MCF 10A (cell line): ENCODE measurements at regions not wholly inside any gene's neighbourhood (a gene's known extent, or its start where the extent isn't known, plus 50 kb on each side); places are given as distances from the start of the nearest gene placed in this dataset.

Source experiments
- BruUV-seq: library from RNA; stranded (reverse); fragments of 400-500 nt; replicated peaks from 2 replicates; lab custom pipeline; 2021; lab: Mats Ljungman, UMichigan
- CTCF ChIA-PET: fragments of 300-600 bp; sonication (Branson Sonifier 250); formaldehyde crosslinking; extraction: SDS; loops from one replicate; lab custom pipeline; 2021; ENCODE audit warnings: antibody characterized with exemption, inconsistent platforms; lab: Yijun Ruan, JAX
- POLR2A ChIA-PET: fragments of 300-600, 350-650 bp; sonication (Branson Sonifier 250); formaldehyde crosslinking; extraction: SDS; loops from one replicate; lab custom pipeline; 2020; ENCODE audit warnings: antibody characterized with exemption, inconsistent platforms; lab: Yijun Ruan, JAX
- DNase-seq: peaks from one replicate; pipeline ENCODE4 v3.0.0-alpha.2; 2018; ENCODE audit not compliant: unreplicated experiment
- H3K27ac Mint-ChIP-seq: one replicate; pipeline ENCODE4 v1.8.0; 2022; ENCODE audit warnings: mild to moderate bottlenecking, low read depth, mixed read lengths; ENCODE audit not compliant: unreplicated experiment
- H3K27me3 Mint-ChIP-seq: one replicate; pipeline ENCODE4 v1.8.0; 2022; ENCODE audit warnings: mixed read lengths; ENCODE audit not compliant: insufficient read depth, unreplicated experiment
- H3K36me3 Mint-ChIP-seq: one replicate; pipeline ENCODE4 v1.8.0; 2022; ENCODE audit warnings: mild to moderate bottlenecking, moderate library complexity, mixed read lengths; ENCODE audit not compliant: insufficient read depth, unreplicated experiment
- H3K4me1 Mint-ChIP-seq: one replicate; pipeline ENCODE4 v1.8.0; 2022; ENCODE audit warnings: mixed read lengths; ENCODE audit not compliant: insufficient read depth, unreplicated experiment
- H3K4me3 Mint-ChIP-seq: one replicate; pipeline ENCODE4 v1.8.0; 2022; ENCODE audit warnings: mild to moderate bottlenecking, moderate library complexity, mixed read lengths; ENCODE audit not compliant: unreplicated experiment
- H3K9me3 Mint-ChIP-seq: one replicate; pipeline ENCODE4 v1.8.0; 2022; ENCODE audit warnings: mixed read lengths; ENCODE audit not compliant: unreplicated experiment
- intact Hi-C: fragments of 100-400 bp; cut with micrococcal nuclease; formaldehyde crosslinking; loops from 2 replicates; pipeline ENCODE4 v1.14.1; 2022
- TF ChIP-seq, protein P1 (sequence below): fragments of 200-600 bp; IDR thresholded peaks from one replicate; pipeline ENCODE4 v1.8.0; 2022; ENCODE audit warnings: antibody characterized with exemption, mild to moderate bottlenecking; ENCODE audit not compliant: unreplicated experiment

DNA sequence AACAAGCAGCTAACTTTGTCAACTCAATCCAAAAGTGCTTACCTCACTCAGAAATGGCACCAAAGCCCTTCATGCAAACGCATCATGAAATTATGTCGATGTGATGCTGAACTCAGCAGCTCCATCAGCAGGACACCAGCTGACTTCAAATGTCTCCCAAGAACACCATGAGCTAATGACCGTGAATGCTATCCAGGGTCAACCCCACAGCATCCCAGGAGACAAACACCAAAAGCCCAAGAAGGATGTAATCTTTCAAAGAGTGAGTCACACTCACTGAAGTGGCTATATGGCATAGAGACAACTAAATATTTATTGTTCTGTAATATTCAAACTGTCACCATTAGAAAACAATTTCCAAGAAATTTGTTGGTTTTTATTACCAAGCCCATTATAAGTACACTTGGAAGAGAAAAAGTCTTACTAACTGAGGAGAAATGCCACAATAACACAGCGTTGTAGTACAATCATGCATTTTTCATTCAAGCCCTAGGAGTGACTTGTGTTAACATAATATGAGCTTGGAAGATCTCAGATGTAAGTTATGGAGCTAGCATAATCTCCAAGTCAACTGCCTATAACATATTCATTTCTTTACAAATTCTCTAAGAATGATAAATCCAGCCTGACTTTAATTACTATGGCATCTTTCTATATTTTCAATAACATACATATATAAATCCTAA is 165.0 kb upstream of the CCDC68 start:
- no peaks in the 10 kb centered on the region for H3K4me1 Mint-ChIP-seq
- CTCF ChIA-PET: no interaction called here
- POLR2A ChIA-PET: no interaction called here
- intact Hi-C loops: no loop called here
- H3K4me3 Mint-ChIP-seq: no peak overlapping the region
- no peak overlapping the region for H3K27ac Mint-ChIP-seq
- TF ChIP-seq, protein P1, sequence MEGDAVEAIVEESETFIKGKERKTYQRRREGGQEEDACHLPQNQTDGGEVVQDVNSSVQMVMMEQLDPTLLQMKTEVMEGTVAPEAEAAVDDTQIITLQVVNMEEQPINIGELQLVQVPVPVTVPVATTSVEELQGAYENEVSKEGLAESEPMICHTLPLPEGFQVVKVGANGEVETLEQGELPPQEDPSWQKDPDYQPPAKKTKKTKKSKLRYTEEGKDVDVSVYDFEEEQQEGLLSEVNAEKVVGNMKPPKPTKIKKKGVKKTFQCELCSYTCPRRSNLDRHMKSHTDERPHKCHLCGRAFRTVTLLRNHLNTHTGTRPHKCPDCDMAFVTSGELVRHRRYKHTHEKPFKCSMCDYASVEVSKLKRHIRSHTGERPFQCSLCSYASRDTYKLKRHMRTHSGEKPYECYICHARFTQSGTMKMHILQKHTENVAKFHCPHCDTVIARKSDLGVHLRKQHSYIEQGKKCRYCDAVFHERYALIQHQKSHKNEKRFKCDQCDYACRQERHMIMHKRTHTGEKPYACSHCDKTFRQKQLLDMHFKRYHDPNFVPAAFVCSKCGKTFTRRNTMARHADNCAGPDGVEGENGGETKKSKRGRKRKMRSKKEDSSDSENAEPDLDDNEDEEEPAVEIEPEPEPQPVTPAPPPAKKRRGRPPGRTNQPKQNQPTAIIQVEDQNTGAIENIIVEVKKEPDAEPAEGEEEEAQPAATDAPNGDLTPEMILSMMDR: no peak
- no TSS peak for BruUV-seq
- no peak for DNase-seq
- H3K9me3 Mint-ChIP-seq: no peaks in the 10 kb centered on the region
- no peaks in the 10 kb centered on the region for H3K27me3 Mint-ChIP-seq
- no peaks in the 10 kb centered on the region for H3K36me3 Mint-ChIP-seq

DNA sequence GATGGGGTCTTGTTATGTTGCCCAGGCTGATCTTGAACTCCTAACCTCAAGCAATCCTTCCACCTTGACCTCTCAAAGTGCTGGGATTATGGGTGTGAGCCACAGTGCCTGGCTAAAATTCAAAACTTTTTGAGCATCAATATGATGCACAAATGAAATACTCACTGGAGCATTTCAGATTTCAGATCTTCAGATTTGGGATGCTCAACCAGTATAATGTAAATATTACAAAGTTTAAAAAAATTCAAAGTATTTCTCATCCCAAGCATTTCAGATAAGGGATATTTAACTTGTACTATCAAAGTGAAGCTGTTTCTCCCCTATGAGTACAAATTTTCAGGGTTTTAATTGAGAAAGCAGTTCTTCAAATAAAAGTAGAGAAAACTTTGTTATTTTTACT is 164.1 kb upstream of the CCDC68 start:
- BruUV-seq: no TSS peak
- no peaks in the 10 kb centered on the region for H3K27me3 Mint-ChIP-seq
- ChIA-PET POLR2A (no interaction called here), CTCF (no interaction called here)
- no peak for DNase-seq
- no peak overlapping the region for H3K4me3 Mint-ChIP-seq
- no peak overlapping the region for H3K27ac Mint-ChIP-seq
- intact Hi-C loops: no loop called here
- no peaks in the 10 kb centered on the region for H3K9me3 Mint-ChIP-seq
- no peaks in the 10 kb centered on the region for H3K4me1 Mint-ChIP-seq
- H3K36me3 Mint-ChIP-seq: no peaks in the 10 kb centered on the region
- TF ChIP-seq, protein P1: no peak

DNA sequence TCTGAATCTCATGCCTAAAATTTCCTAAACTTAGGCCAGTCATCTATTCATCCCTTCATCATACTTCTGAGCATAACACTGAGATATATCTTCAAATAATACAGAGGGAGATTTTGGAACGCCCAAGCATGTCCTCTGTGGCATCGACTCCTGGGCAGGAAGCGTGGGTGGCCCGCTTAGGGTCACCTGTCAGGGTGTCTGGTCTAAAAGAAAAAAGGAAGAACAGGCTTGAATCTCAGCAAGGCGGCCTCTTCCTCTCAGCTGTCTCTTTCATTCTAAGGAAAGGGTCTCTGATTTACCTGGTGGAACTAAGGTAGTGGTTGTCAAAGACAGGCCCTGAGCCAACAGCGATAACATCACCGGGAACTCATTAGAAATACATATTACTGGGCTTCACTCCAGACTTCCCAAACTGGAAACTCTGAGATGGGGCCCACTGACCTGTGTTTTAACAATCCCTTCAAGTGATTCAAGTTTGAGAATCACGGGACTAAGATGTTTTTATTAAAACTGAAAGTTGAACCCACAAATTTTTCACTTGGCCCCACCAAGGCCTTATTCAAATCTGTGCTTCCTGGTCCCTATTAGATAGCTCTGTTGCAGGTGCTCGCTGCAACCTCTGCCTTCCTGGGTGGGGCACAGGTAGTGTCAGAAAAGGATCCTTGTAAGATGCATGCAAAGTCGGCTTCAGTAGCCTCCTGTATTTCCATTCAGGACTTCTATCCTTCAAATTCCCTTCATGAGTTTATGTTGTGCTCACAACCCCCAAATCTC is 162.3 kb upstream of the CCDC68 start:
- DNase-seq: no peak
- CTCF ChIA-PET: no interaction called here
- Mint-ChIP-seq H3K27ac (no peak overlapping the region), H3K4me3 (no peak overlapping the region), H3K4me1 (no peaks in the 10 kb centered on the region), H3K27me3 (no peaks in the 10 kb centered on the region), H3K36me3 (no peaks in the 10 kb centered on the region), H3K9me3 (no peaks in the 10 kb centered on the region)
- POLR2A ChIA-PET: no interaction called here
- TF ChIP-seq, protein P1: no peak
- intact Hi-C loops: no loop called here
- BruUV-seq: no TSS peak

DNA sequence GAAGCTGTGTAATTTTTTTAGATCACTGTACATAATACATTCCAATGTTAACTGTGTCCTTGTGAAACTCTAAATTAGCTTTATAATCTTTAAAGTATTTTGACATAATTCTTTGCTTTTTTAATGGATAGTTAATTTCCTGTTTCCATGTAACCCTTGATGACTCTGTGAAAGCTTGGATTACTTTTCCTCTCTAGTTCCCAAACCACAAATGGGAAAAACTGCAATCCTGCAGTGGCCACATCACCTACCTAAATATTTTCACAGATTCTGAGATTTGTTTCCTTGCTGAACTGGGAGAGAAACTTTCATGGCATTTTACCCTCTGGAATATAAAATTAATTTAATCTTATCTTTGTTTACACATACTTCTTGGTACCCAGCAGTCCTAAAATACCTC is 161.6 kb upstream of the CCDC68 start:
- CTCF ChIA-PET: no interaction called here
- TF ChIP-seq, protein P1: no peak
- Mint-ChIP-seq H3K4me3 (no peak overlapping the region), H3K4me1 (no peaks in the 10 kb centered on the region), H3K27me3 (no peaks in the 10 kb centered on the region), H3K27ac (no peak overlapping the region), H3K36me3 (no peaks in the 10 kb centered on the region), H3K9me3 (no peaks in the 10 kb centered on the region)
- POLR2A ChIA-PET: no interaction called here
- intact Hi-C loops: no loop called here
- DNase-seq: no peak
- no TSS peak for BruUV-seq
